ENCODE measurements at regions not wholly inside any gene's neighbourhood (a gene's known extent, or its start where the extent isn't known, plus 50 kb on each side); places are given as distances from the start of the nearest gene placed in this dataset.

DNA sequence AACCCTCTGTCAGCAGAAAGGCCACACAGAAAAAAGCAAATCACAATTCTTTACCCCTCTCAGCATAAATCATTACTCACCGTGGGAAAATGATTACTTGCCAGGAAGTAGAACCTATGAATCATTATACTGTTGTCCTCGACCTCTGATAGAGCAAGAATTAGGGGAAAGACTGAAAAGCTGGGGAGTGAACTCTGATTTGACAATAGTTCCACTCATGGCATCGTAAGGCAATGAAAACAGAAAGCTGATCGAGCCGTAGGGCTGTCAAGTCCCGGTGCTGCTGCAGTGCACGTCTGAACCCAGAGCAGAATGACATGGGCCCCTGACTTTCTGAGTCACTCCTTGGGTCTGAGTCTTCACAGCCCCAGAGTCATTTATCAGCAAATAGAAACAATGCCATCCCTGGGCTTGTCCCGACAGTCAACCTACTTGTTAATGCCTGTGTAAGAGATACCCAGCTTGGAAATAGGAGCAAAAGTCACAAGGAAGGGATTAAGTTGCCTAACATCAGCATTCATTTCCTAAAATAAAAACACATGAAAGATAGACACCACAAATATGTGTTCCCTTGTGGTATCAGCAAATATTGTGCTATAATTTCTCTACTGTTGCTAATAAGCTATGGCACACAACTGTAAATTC lies 224.8 kb upstream of the MARCKS start:
- DNase-seq: peak; percentile 96

DNA sequence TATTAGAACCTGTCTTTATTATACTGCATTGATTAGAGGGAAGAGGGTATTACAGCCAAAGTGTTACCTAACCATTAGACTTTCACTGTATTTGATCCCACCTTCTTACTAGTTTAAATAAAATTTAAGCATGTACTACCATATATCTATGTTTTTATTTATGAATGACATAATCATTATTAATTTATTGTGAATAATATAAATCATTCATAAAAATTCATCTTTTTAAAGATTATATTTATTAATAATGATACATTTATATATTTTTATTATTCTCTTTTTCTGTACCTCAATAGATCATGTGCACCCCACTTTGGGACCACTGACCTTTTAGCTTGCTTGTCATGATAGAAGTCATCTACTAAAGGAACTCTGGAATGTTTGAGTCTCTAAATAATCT lies 223.5 kb upstream of the MARCKS start:
- no peak for DNase-seq

- DNase-seq: peak; percentile 29
These were observed 222.6 kb upstream of the MARCKS start for GRCh38 chr6:113634352-113635163.

DNA sequence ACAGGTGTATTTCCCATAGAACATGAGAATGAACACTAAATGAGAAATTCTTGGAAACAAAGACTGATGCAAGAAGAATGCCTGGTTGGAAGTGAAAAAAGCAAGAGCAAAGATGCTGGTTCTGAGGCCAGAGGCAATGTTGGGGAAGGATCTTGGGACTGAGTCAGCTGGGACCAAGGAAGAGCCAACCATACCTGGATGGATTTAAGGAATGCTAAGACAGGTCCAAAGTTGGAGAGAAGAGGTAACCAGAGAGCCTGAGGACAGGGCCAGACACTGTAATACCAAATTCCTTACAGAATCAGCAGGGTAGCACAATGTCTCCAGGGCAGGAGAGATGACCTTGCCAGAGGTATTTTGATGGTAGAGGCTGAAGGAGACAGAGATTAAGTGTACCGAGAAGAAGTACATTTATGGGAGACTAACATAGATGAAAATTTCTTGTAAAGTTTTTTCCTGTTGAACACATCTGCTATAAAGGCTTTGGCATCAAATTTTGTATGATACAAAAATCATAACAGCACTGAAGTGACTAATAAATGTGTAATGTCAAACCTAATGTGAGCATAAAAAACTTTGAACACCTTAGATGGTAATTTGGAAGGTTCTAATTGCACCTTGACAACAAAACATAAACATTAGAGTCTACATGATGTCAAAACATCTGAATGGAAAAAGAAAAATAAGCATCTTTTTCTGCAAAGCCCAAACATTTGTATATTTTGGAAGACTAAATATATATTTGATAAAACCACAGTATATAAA lies 221.7 kb upstream of the MARCKS start:
- no peak for DNase-seq

GRCh38 chr6:113636357-113636824 lies 220.8 kb upstream of the MARCKS start:
- no peak for DNase-seq

DNA sequence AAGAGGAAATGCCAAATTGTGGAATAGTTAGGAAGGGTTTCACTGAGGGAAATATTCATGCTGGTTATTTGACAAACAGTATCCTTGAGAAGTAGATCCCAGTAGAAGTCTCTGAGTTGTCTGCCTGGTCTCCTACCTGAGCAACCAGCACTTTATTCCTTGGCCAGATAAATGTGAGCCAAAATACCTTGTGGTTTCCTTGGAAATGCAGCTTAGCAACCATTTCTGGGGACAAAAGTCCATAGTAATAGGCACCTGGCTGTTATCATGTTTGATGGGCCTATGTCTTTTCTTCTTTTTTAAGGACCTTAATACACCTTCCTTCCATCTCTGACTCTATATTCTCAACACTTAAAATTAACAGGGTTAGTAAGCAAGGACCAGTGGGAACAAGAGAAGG lies 217.1 kb upstream of the MARCKS start:
- DNase-seq: no peak

GRCh38 chr6:113642001-113642713 lies 215.0 kb upstream of the MARCKS start:
- no peak for DNase-seq

DNA sequence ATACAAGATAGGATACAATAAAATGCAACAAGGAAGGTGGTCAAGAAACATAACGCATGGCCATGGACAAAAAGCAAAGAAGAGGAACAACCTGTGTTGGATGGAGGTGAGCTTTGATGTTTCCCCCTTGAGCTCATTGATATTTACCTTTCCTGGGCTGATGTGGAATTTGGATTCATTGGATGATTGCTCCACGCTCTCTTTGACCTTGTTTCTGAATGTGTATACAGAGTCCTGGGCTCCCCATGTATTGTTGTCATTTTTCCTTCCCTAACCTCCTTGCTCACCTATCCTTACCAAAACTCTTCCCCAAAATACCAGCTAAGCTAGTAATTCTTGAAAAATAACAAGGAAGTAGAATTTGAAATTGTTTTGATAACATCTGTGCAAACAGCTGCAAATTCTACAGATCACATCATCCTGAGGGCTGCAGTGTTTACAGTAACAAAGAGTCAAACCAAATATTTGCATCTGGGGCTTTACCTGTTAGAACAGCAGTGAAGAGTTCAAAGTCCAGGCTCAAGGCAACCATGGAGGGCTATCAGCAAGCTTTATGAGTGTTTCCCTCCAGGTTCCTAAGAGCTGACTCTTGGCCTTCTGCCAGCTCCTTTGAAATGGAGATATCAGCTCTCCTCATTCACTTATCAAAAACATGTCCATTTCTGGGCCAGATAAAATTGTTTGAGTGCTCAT lies 214.3 kb upstream of the MARCKS start:
- DNase-seq: peak; percentile 52

GRCh38 chr6:113643407-113643770 lies 213.8 kb upstream of the MARCKS start:
- DNase-seq: no peak

GRCh38 chr6:113644861-113645575 lies 212.1 kb upstream of the MARCKS start:
- DNase-seq: no peak

- DNase-seq: no peak
These were observed 211.6 kb upstream of the MARCKS start for GRCh38 chr6:113645576-113645970.

GRCh38 chr6:113645986-113646385 lies 211.2 kb upstream of the MARCKS start:
- no peak for DNase-seq

DNA sequence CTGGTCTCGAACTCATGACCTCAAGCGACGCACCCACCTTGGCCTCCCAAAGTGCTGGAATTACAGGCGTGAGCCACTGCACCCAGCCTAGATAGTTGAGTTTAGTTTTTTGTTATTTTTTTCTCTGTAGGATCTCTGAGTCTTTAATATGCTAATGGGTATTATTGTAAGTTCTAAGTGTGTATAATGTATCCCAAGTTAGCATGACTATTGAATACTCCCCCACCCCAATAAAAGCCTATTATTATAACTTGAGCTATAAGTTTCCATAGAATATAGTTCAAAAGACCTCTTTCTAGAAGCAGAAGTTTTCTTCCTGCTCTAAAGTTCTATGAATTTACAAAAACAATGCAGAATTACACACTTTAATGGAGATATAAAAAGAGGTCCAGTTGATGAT lies 210.4 kb upstream of the MARCKS start:
- DNase-seq: no peak

DNA sequence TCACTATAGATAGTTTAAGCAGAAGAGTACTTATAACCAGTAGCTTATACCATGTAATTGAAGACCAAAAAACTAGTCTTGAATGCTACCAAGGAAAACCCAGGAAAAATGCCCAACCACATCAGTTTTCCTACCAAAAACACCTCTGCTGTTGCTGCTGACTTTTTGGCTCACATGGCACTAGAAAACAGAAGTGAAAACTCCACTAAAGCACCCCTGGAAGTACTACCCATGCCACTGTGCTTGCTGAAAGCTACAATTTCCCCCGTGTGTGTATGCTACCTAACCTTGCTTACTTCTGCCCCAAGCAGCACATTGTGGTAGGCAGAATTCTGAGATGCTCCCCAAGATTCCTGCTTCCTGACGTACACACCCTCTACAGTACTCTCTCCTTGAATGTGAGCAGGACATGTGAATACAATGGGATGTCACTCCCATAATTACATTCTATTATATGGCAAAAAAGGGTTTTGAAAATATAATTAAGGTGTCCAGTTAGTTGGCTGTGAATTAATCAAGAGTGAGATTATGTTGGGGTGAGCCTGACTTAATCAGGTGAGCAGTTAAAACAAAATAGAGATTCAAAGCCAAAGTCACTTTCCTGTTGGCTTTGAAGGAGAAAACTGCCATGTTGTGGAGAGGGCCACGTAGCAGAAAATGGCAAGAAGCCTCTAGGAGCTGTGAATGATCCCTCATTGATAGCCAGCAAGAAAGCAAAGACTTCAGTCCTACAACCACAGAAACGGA lies 209.8 kb upstream of the MARCKS start:
- DNase-seq: no peak

GRCh38 chr6:113648698-113649097 lies 208.4 kb upstream of the MARCKS start:
- DNase-seq: no peak

- DNase-seq: peak; percentile 12
These were observed 207.9 kb upstream of the MARCKS start for GRCh38 chr6:113649276-113649675.

DNA sequence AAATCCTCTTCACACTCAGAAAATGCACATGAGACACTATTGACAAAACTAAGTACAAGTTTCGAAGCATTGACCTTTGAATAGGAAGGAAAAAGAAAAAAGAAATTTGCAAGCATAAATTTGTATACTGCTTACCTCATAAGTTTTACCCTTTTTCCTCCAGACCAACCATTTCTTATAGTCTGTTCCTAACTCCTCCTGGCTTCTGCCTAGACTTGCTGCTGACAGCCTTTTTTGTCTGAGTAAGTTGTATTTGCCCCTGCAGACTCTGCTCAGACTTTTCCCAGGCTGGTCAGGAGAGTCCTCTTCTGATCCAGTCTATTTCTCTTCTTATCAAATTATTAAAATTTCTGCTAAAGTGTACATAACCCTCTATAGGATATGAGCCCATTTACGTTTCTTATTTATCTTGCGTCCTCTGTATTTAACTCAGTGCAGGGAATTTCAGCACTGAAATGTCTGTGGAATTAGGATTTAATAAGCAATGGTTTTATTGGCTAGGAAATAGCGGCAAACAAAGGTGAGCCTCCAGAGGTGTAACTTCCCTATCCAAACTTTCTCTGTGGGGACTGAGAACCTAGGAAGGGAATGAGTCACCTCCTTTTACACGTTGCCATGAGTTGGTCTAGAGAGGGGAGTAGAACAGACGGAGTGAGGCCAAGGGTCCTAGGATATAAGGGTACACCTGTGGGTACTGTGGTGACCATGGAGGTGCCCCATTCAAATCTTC lies 207.1 kb upstream of the MARCKS start:
- DNase-seq: no peak

GRCh38 chr6:113650610-113650979 lies 206.6 kb upstream of the MARCKS start:
- DNase-seq: no peak

- no peak for DNase-seq
These were observed 206.0 kb upstream of the MARCKS start for GRCh38 chr6:113651120-113651519.

GRCh38 chr6:113651920-113652319 lies 205.2 kb upstream of the MARCKS start:
- no peak for DNase-seq

All from dermis blood vessel endothelial cell (primary cell).